ENCODE measurements at regions not wholly inside any gene's neighbourhood (a gene's known extent, or its start where the extent isn't known, plus 50 kb on each side); places are given as distances from the start of the nearest gene placed in this dataset.

- TF ChIP-seq POLR2A (IDR thresholded peaks at IDR 0.05; ENCODE audit: low read depth, low read length): no peak
- TF ChIP-seq POLR2AphosphoS5 (IDR thresholded peaks at IDR 0.05; ENCODE audit: low read depth, low read length): no peak
- no peak for TF ChIP-seq POU2F2 (IDR thresholded peaks at IDR 0.05; ENCODE audit: low read depth, low read length)
- no peak for TF ChIP-seq PAX5 (IDR thresholded peaks at IDR 0.05; ENCODE audit: insufficient read depth, low read length, severe bottlenecking)
- TF ChIP-seq TAF1 (IDR thresholded peaks at IDR 0.05; ENCODE audit: low read depth, low read length): no peak
Observed at GRCh38 chr12:20047901-20048300, 320.4 kb upstream of the PDE3A start.

Measured in GM12891 (cell line).